ENCODE measurements at regions not wholly inside any gene's neighbourhood (a gene's known extent, or its start where the extent isn't known, plus 50 kb on each side); places are given as distances from the start of the nearest gene placed in this dataset.
"Not testable (repeated sequence)": the region's sequence is repeated elsewhere in the genome, so short reads cannot be mapped to it uniquely, and the experiment has no call there.

GRCh38 chr9:41771693-41772092 lies 357.5 kb downstream of the CNTNAP3B start:
- TF ChIP-seq CTCF, POLR2AphosphoS5, POLR2A (IDR thresholded peaks at IDR 0.05): not testable (repeated sequence)
